ENCODE measurements at regions not wholly inside any gene's neighbourhood (a gene's known extent, or its start where the extent isn't known, plus 50 kb on each side); places are given as distances from the start of the nearest gene placed in this dataset.
A peak's percentile ranks its signal among the peaks of the same experiment; 100 is the strongest.

- Histone ChIP-seq H3K36me3 (ENCODE audit: control insufficient read depth in 2 of 2, extremely low read depth in 1 of 2, insufficient read depth in 2 of 2, low read length in 2 of 2) (no peaks in the 10 kb centered on the region), H3K27me3 (ENCODE audit: control insufficient read depth in 2 of 2, insufficient read depth in 2 of 2, low read length in 2 of 2) (no peaks in the 10 kb centered on the region), H3K9me3 (replicated peaks; ENCODE audit: control insufficient read depth, insufficient read depth, low read length) (no peaks in the 10 kb centered on the region), H3K4me3 (replicated peaks in 1 of 3; ENCODE audit: insufficient read depth in 1 of 3, low read depth in 1 of 3, low read length in 3 of 3) (no peak overlapping the region), H3K79me2 (ENCODE audit: control insufficient read depth, insufficient read depth, low read length) (peaks cover 1% of the 10 kb centered on the region), H3K9ac (replicated peaks; ENCODE audit: extremely low read depth, insufficient read depth, low read length) (no peak overlapping the region), H3K4me1 (ENCODE audit: control insufficient read depth, extremely low read depth, insufficient read depth, low read length) (peaks cover 7% of the 10 kb centered on the region), H3K27ac (ENCODE audit: insufficient read depth, low read depth, low read length) (no peak overlapping the region), H2AFZ (ENCODE audit: low read depth, low read length) (no peak overlapping the region), H3K4me2 (ENCODE audit: insufficient read depth, low read length) (no peak overlapping the region), H4K20me1 (replicated peaks; ENCODE audit: control insufficient read depth, extremely low read depth, insufficient read depth, low read length) (no peaks in the 10 kb centered on the region), H3K9me1 (replicated peaks; ENCODE audit: control insufficient read depth, extremely low read depth, insufficient read depth, low read length) (no peaks in the 10 kb centered on the region)
- dilution Hi-C loops (cut with MboI; ENCODE audit: extremely low pct_ligation_motif_present, low sequenced_read_pairs), result no loop called here
- no TSS peak for BruUV-seq (replicated peaks)
- FAIRE-seq (peak; percentile 12), DNase-seq (ENCODE audit: low read depth, low spot score) (no peak)
- intact Hi-C loops (cut with micrococcal nuclease), result no loop called here
- ChIA-PET CTCF (interaction anchor here (1.1 to 5.7 kb wide), 7 partner anchors 9 to 50 kb away, joined by 3 to 31 read pairs (median 4); no protein-coding TSS in a partner anchor), POLR2A (no interaction called here)
- TF ChIP-seq CTCF (IDR thresholded peaks at IDR 0.05; ENCODE audit: extremely low read depth in 1 of 2, insufficient read depth in 1 of 2, low read depth in 1 of 2, low read length in 2 of 2), result no peak
- TF ChIP-seq MYC (IDR thresholded peaks at IDR 0.05; ENCODE audit: low read depth, low read length), result no peak
- TF ChIP-seq POLR2AphosphoS5 (IDR thresholded peaks at IDR 0.05; ENCODE audit: insufficient read depth, low read depth, low read length), result no peak
These were observed 204.7 kb upstream of the KLF14 start for GRCh38 chr7:130938661-130939060.

GRCh38 chr7:130939321-130940095 is 205.5 kb upstream of the KLF14 start:
- peaks cover 13% of the 10 kb centered on the region for H3K4me1 ChIP-seq (ENCODE audit: control insufficient read depth, extremely low read depth, insufficient read depth, low read length)
- no peaks in the 10 kb centered on the region for H3K9me1 ChIP-seq (replicated peaks; ENCODE audit: control insufficient read depth, extremely low read depth, insufficient read depth, low read length)
- no peak overlapping the region for H3K4me2 ChIP-seq (ENCODE audit: insufficient read depth, low read length)
- no peak overlapping the region for H2AFZ ChIP-seq (ENCODE audit: low read depth, low read length)
- no peak overlapping the region for H3K4me3 ChIP-seq (replicated peaks in 1 of 3; ENCODE audit: insufficient read depth in 1 of 3, low read depth in 1 of 3, low read length in 3 of 3)
- FAIRE-seq, result peak; percentile 37
- DNase-seq (ENCODE audit: low read depth, low spot score), result no peak
- H3K36me3 ChIP-seq (ENCODE audit: control insufficient read depth in 2 of 2, extremely low read depth in 1 of 2, insufficient read depth in 2 of 2, low read length in 2 of 2), result no peaks in the 10 kb centered on the region
- no peak overlapping the region for H3K9ac ChIP-seq (replicated peaks; ENCODE audit: extremely low read depth, insufficient read depth, low read length)
- no TSS peak for BruUV-seq (replicated peaks)
- no peaks in the 10 kb centered on the region for H3K9me3 ChIP-seq (replicated peaks; ENCODE audit: control insufficient read depth, insufficient read depth, low read length)
- no peaks in the 10 kb centered on the region for H4K20me1 ChIP-seq (replicated peaks; ENCODE audit: control insufficient read depth, extremely low read depth, insufficient read depth, low read length)
- peaks cover 1% of the 10 kb centered on the region for H3K79me2 ChIP-seq (ENCODE audit: control insufficient read depth, insufficient read depth, low read length)
- ChIA-PET CTCF (interaction anchor here (0.8 to 5.7 kb wide), 10 partner anchors 8 to 67 kb away, joined by 3 to 31 read pairs (median 4); no protein-coding TSS in a partner anchor), POLR2A (no interaction called here)
- no peak for TF ChIP-seq FOS (IDR thresholded peaks at IDR 0.05; ENCODE audit: borderline replicate concordance, insufficient read depth, low read length)
- TF ChIP-seq EZH2 (IDR thresholded peaks at IDR 0.05; ENCODE audit: borderline replicate concordance, low read depth, low read length, severe bottlenecking), result no peak
- TF ChIP-seq JUN (IDR thresholded peaks at IDR 0.05; ENCODE audit: borderline replicate concordance, insufficient read depth, insufficient read length, low read depth), result no peak
- no peaks in the 10 kb centered on the region for H3K27me3 ChIP-seq (ENCODE audit: control insufficient read depth in 2 of 2, insufficient read depth in 2 of 2, low read length in 2 of 2)
- no peak overlapping the region for H3K27ac ChIP-seq (ENCODE audit: insufficient read depth, low read depth, low read length)
- dilution Hi-C loops (cut with MboI; ENCODE audit: extremely low pct_ligation_motif_present, low sequenced_read_pairs), result no loop called here
- intact Hi-C loops (cut with micrococcal nuclease), result no loop called here
